Ascending aorta (tissue), 2 donors: ENCODE measurements at regions not wholly inside any gene's neighbourhood (a gene's known extent, or its start where the extent isn't known, plus 50 kb on each side); places are given as distances from the start of the nearest gene placed in this dataset.

ENCODE experiments used
- DNase-seq, 2 donors: peaks; one replicate each; pipeline ENCODE4 v3.0.0-alpha.2; 2019; ENCODE audit warnings: low spot score in 2 of 2
- H3K27ac ChIP-seq, 2 donors: fragments of 200-600 bp; sonication (generic); one replicate each; pipeline ENCODE4 v1.5.1; 2016 to 2017; ENCODE audit warnings: mild to moderate bottlenecking in 1 of 2
- H3K27me3 ChIP-seq: fragments of 200-600 bp; sonication (generic); one replicate; pipeline ENCODE4 v1.5.1; 2017
- H3K36me3 ChIP-seq, 2 donors: fragments of 200-600 bp; sonication (generic); one replicate each; pipeline ENCODE4 v1.5.1; 2016
- H3K4me1 ChIP-seq, 2 donors: fragments of 200-600 bp; sonication (generic); one replicate each; pipeline ENCODE4 v1.5.1; 2016 to 2017; ENCODE audit warnings: mild to moderate bottlenecking in 1 of 2
- H3K4me3 ChIP-seq, 2 donors: fragments of 200-600 bp; sonication (generic); one replicate each; pipeline ENCODE4 v1.5.1; 2016 to 2017; ENCODE audit warnings: mild to moderate bottlenecking in 1 of 2
- H3K9me3 ChIP-seq, 2 donors: fragments of 200-600 bp; sonication (generic); one replicate each; pipeline ENCODE4 v1.5.1; 2016
- CTCF ChIP-seq, 3 experiments: fragments of 200-600 bp in 2 of 3; fragments of 450-650 bp in 1 of 3; sonication (generic) in 2 of 3; IDR thresholded peaks; one replicate each; pipeline ENCODE4 v1.5.1; 2016 to 2019; ENCODE audit warnings: antibody characterized with exemption in 3 of 3, mild to moderate bottlenecking in 1 of 3, moderate library complexity in 1 of 3
- intact Hi-C: fragments of 100-400 bp; cut with DNase I; formaldehyde crosslinking; loops from one replicate; pipeline ENCODE4 v1.15.1; 2023

- no peak for TF ChIP-seq CTCF (IDR thresholded peaks at IDR 0.05)
- no peaks in the 10 kb centered on the region for H3K9me3 ChIP-seq
- no peak overlapping the region for H3K4me3 ChIP-seq
- no peaks in the 10 kb centered on the region for H3K27me3 ChIP-seq
- H3K4me1 ChIP-seq = no peaks in the 10 kb centered on the region
- H3K36me3 ChIP-seq = no peaks in the 10 kb centered on the region
- DNase-seq = no peak
- no peak overlapping the region for H3K27ac ChIP-seq
- intact Hi-C loops = no loop called here
Observed at GRCh38 chr16:48936811-48937210, 326.8 kb upstream of the N4BP1 start.

GRCh38 chr16:48932216-48932855 lies 322.4 kb upstream of the N4BP1 start:
- no peak overlapping the region for H3K27ac ChIP-seq
- H3K9me3 ChIP-seq = no peaks in the 10 kb centered on the region

GRCh38 chr16:48930951-48931553 lies 321.1 kb upstream of the N4BP1 start:
- Histone ChIP-seq H3K4me3 (no peak overlapping the region), H3K27ac (no peak overlapping the region)
- TF ChIP-seq CTCF (IDR thresholded peaks at IDR 0.05) = no peak

More at GRCh38 chr16:48932216-48932855, 322.4 kb upstream of the N4BP1 start:
- intact Hi-C loops = no loop called here
- H3K4me3 ChIP-seq = no peak overlapping the region
- H3K36me3 ChIP-seq = no peaks in the 10 kb centered on the region
- no peak for TF ChIP-seq CTCF (IDR thresholded peaks at IDR 0.05)
- H3K27me3 ChIP-seq = no peaks in the 10 kb centered on the region
- no peaks in the 10 kb centered on the region for H3K4me1 ChIP-seq
- DNase-seq = no peak

GRCh38 chr16:48919791-48920190 lies 309.8 kb upstream of the N4BP1 start:
- no peak for DNase-seq
- intact Hi-C loops = no loop called here

More at GRCh38 chr16:48930951-48931553, 321.1 kb upstream of the N4BP1 start:
- Histone ChIP-seq H3K9me3 (no peaks in the 10 kb centered on the region), H3K27me3 (no peaks in the 10 kb centered on the region), H3K4me1 (no peaks in the 10 kb centered on the region), H3K36me3 (no peaks in the 10 kb centered on the region)
- intact Hi-C loops = no loop called here
- DNase-seq = no peak

GRCh38 chr16:48918520-48919258 lies 308.7 kb upstream of the N4BP1 start:
- no peaks in the 10 kb centered on the region for H3K27me3 ChIP-seq
- H3K9me3 ChIP-seq = no peaks in the 10 kb centered on the region
- no peak for TF ChIP-seq CTCF (IDR thresholded peaks at IDR 0.05)
- no peak overlapping the region for H3K4me3 ChIP-seq
- H3K4me1 ChIP-seq = no peaks in the 10 kb centered on the region
- no peak for DNase-seq
- no peaks in the 10 kb centered on the region for H3K36me3 ChIP-seq
- no peak overlapping the region for H3K27ac ChIP-seq
- intact Hi-C loops = no loop called here

More at GRCh38 chr16:48919791-48920190, 309.8 kb upstream of the N4BP1 start:
- Histone ChIP-seq H3K27ac (no peak overlapping the region), H3K9me3 (no peaks in the 10 kb centered on the region), H3K27me3 (no peaks in the 10 kb centered on the region), H3K4me3 (no peak overlapping the region), H3K4me1 (no peaks in the 10 kb centered on the region), H3K36me3 (no peaks in the 10 kb centered on the region)
- TF ChIP-seq CTCF (IDR thresholded peaks at IDR 0.05) = no peak
